T47D (cell line): ENCODE measurements at regions not wholly inside any gene's neighbourhood (a gene's known extent, or its start where the extent isn't known, plus 50 kb on each side); places are given as distances from the start of the nearest gene placed in this dataset.
A peak's percentile ranks its signal among the peaks of the same experiment; 100 is the strongest.
"Not testable (repeated sequence)": the region's sequence is repeated elsewhere in the genome, so short reads cannot be mapped to it uniquely, and the experiment has no call there.

Experiments
- DNase-seq, 2 experiments: peaks; one replicate each; pipeline versions ENCODE4 v3.0.0 to v3.0.0-alpha.2; 2011 to 2012; ENCODE audit warnings: low read depth in 1 of 2, low spot score in 1 of 2
- JUND ChIP-seq: IDR thresholded peaks from 2 replicates; pipeline ENCODE4 v1.6.1; 2012; ENCODE audit warnings: low read depth
- in situ Hi-C: cut with HindIII; loops from 2 replicates; pipeline ENCODE4 v1.10.0; 2016; ENCODE audit warnings: low sequenced_read_pairs, low pct_unique_long_range_greater_than_20kb

GRCh38 chr14:25464078-25464477 lies 414.1 kb upstream of the STXBP6 start:
- no peak for DNase-seq
- TF ChIP-seq JUND: no peak
- in situ Hi-C loops: no loop called here

GRCh38 chr14:25463480-25463879 lies 413.5 kb upstream of the STXBP6 start:
- no peak for TF ChIP-seq JUND
- in situ Hi-C loops: no loop called here
- DNase-seq: no peak

DNA sequence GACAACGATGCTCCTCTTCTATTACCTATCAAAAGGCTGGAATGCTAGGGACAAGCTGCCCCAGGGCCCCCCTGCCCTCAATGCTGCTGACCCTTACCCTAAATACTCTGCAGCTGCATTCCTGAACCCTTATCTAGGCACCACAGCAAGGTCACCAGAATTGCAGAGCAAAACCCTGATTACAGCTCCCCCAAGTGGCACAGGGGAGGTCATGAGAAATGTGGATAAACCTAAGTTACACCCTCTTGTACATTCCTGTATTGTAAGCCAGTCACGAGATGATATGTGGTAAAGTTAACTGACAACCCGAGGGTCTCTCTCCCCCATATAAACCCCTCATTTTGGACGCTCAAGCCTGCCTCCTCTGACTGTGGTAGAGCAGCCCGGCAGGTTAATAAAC lies 411.8 kb upstream of the STXBP6 start:
- in situ Hi-C loops: no loop called here
- no peak for DNase-seq
- no peak for TF ChIP-seq JUND

DNA sequence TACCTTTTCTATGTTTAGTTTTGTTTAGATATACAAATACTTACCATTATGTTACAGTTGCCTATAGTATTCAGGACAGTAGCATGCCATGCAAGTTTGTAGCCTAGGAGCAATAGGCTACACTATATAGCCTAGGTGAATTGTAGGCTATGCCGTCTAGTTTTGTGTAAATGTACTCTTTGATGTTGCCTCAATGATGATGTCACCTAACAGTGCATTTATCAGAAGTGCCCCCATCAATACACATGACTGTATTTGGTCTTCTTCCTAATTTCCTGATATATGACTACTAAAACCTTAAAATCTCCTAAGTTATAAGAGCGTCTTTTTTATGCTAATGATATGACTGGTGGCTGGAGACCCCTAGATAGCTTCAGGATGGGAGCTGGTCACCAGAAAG lies 394.4 kb upstream of the STXBP6 start:
- TF ChIP-seq JUND: no peak
- DNase-seq: no peak
- in situ Hi-C loops: no loop called here

GRCh38 chr14:25440382-25440781 lies 390.4 kb upstream of the STXBP6 start:
- DNase-seq, in situ Hi-C loops: not testable (repeated sequence)

- in situ Hi-C loops: no loop called here
Observed at GRCh38 chr14:25436906-25437305, 387.0 kb upstream of the STXBP6 start.

GRCh38 chr14:25436288-25436875 lies 386.4 kb upstream of the STXBP6 start:
- no peak for TF ChIP-seq JUND
- no peak for DNase-seq
- in situ Hi-C loops: no loop called here

More at GRCh38 chr14:25436906-25437305, 387.0 kb upstream of the STXBP6 start:
- DNase-seq: no peak
- no peak for TF ChIP-seq JUND

GRCh38 chr14:25431211-25432076 lies 381.5 kb upstream of the STXBP6 start:
- DNase-seq: peak; percentile 22 to 79

GRCh38 chr14:25430808-25431207 lies 380.9 kb upstream of the STXBP6 start:
- TF ChIP-seq JUND: no peak
- in situ Hi-C loops: no loop called here
- DNase-seq: no peak

More at GRCh38 chr14:25431211-25432076, 381.5 kb upstream of the STXBP6 start:
- in situ Hi-C loops: no loop called here
- TF ChIP-seq JUND: no peak

DNA sequence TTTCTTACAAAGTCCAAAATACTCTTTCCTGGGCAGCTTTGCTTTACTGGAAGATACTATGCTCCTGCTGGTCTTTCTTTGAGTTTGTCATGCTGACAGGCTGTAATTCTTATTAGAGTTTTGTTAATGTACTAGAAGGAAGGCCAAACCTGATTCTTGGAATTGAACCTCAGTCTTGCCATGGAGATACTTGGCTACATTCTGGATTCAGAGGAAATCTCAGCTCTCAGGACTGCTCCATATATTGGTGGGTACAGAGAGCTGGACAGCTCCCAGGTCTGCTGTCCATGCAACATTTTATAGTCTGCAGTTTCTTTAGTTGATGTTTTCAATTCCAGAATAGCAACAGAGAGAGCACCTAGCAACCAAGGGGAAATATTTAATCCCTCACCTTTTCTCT lies 363.1 kb upstream of the STXBP6 start:
- in situ Hi-C loops: no loop called here
- DNase-seq: no peak
- TF ChIP-seq JUND: no peak

DNA sequence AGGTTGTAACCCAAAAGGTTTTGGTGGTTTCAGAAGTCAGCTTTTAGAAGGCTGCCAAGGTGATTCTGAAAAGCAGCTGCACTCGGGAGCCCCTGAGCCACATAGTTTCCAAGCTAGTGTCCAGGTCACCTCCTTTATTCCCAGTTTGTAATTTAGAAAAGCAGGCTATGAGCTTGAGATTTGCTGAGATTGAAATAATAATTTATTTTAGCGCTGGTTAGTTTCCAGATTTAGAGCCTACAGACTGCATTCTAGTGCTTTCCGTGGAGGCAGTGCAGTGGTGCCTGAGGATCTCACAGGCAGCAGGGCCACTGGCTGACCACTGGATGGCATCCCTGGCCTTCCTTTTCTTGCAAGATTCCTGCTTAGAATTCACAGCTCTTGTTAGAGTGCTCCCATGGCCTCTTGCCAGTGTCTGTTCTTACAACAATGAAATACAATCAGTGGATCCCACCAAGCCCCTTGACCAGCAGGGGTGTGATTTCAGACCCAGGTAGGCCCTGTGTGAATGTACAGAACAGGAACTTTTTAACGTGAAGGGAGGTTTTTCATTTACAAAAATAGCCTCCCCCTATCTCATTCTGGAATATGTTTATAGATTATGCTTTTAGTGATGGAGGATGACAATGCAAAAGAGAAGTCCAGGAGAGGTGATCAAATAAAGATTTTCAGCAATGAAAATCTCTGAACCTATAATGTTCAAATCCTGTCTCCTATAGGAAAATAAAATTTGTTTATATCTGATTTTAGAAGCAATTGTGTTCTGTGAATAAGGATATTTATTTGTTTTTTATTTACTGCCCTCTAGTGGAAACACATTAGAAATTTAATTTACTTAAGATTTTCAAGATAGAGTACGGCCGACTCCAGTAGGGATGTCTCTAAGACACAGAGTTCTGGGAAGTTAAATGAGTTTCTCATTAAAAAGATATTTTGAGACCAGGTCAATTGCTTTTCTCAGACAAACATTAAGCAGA lies 362.1 kb upstream of the STXBP6 start:
- no peak for TF ChIP-seq JUND
- in situ Hi-C loops: no loop called here
- peak in 1 of 2 experiments; percentile 61 for DNase-seq

DNA sequence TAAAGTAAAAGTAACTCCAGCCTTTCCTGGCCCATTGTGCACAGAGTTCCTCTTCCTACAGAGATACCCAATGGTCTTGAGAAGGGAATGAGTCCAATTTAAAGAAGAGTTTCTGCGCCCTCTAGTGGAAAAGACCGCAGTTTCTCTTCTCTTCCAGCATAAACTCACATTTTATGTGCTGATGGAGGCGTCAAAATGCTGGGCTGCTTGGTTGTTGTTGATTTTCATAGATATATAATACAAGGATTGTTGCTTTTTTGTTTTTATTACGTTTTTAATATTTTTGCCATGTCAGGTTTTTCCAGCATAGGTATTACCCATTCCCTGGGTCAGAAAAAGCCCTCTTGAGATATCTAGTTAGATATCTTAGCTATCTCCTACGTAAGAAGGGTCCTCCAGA lies 356.9 kb upstream of the STXBP6 start:
- peak; percentile 41 to 84 for DNase-seq
- in situ Hi-C loops: no loop called here
- no peak for TF ChIP-seq JUND

DNA sequence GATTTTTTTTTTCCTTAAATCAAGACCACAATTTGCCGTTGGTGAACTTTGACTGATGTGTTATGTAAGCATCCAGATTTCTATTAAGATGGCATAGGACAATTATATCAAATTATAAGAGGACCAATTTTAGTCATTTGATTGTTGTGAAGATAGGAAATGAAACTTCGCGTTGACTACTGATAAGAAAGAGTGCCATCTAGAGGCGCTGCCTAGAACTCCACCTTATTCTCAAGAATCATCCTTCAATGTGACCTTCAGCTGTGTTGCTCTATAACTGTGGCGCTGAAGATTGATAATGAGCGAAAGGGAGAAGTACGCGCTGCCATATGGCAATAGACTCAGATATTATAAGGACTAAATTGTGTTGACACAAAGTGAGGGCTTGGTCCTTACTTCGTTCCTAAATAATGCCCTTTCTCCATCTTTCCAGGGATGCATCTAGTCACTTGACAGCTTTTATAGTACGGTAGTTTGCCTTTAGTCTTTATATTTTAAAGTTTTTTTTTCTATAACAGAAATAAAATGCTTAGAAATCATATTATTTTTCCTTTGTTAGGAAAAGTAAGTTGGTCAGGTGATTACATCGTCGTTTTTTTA lies 350.8 kb upstream of the STXBP6 start:
- no peak for TF ChIP-seq JUND
- peak in 1 of 2 experiments; percentile 62 for DNase-seq
- in situ Hi-C loops: no loop called here
